ENCODE measurements at regions not wholly inside any gene's neighbourhood (a gene's known extent, or its start where the extent isn't known, plus 50 kb on each side); places are given as distances from the start of the nearest gene placed in this dataset.

DNA sequence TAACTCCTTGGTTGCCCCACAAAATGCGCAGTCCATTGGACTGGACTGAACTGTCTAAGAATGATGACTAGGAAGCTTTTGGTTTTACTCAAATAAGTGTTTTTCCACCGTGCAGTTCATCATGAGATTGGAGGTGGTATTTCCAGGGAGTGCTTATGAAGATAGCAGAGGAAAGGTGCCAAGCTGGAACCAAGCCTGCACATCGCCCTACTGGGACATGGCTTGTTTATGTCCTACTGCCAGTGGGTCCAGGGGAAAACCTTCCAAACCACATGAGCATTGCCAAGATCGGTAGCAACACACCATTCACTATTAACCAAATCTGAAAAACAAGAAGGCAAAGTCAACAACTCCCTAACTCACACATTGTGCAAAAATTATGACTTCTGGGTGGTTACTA lies 54.7 kb upstream of the DSCAM start:
- no peak for DNase-seq (ENCODE audit: extremely low read depth, insufficient read length)
- Histone ChIP-seq H3K27me3 (replicated peaks; ENCODE audit: control insufficient read depth, insufficient read depth, low read length) (no peaks in the 10 kb centered on the region), H3K4me3 (replicated peaks; ENCODE audit: low read depth, low read length) (no peak overlapping the region), H3K36me3 (ENCODE audit: control insufficient read depth, insufficient read depth, low read length) (no peaks in the 10 kb centered on the region)
- TF ChIP-seq, protein P1, sequence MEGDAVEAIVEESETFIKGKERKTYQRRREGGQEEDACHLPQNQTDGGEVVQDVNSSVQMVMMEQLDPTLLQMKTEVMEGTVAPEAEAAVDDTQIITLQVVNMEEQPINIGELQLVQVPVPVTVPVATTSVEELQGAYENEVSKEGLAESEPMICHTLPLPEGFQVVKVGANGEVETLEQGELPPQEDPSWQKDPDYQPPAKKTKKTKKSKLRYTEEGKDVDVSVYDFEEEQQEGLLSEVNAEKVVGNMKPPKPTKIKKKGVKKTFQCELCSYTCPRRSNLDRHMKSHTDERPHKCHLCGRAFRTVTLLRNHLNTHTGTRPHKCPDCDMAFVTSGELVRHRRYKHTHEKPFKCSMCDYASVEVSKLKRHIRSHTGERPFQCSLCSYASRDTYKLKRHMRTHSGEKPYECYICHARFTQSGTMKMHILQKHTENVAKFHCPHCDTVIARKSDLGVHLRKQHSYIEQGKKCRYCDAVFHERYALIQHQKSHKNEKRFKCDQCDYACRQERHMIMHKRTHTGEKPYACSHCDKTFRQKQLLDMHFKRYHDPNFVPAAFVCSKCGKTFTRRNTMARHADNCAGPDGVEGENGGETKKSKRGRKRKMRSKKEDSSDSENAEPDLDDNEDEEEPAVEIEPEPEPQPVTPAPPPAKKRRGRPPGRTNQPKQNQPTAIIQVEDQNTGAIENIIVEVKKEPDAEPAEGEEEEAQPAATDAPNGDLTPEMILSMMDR (IDR thresholded peaks at IDR 0.05; ENCODE audit: insufficient read depth, low read length, poor library complexity, severe bottlenecking) = no peak

DNA sequence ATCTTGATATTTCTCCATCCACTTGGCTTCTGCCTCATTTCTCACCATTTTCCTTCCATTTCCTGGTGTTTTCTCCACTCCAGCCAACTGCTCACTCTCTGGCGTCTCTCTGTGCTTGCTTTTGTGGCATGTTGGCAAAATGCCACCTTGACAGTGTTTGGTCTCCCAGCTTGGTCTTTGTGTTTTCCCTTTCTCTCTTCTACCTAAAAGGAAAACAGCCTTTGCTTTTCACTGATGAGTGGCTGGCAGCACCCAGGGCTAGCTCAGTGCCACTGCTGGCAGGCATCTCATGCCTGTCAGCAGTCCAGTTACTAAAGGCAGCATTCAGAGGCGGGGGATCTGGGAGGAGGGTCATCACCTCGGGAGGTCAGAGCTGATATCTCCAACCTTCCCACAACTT lies 55.3 kb upstream of the DSCAM start:
- TF ChIP-seq, protein P1 (IDR thresholded peaks at IDR 0.05; ENCODE audit: insufficient read depth, low read length, poor library complexity, severe bottlenecking) = no peak
- no peak for DNase-seq (ENCODE audit: extremely low read depth, insufficient read length)
- H3K36me3 ChIP-seq (ENCODE audit: control insufficient read depth, insufficient read depth, low read length) = no peaks in the 10 kb centered on the region

DNA sequence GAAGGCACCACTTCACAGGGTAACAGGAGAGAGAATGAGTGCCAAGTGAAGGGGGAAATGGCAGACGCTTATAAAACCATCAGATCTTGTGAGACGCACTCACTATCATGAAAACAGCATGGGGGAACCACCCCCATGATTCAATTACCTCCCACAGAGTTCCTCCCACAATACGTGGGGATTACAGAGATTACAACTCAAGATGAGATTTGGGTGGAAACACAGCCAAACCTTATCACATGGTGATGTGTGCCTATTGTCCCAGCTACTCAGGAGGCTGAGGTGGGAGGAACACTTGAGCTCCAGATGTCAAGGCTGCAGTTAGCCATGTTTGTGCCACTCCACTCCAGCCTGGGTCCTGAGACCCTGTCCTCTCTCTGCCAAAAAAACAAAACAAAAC lies 56.0 kb upstream of the DSCAM start:
- Histone ChIP-seq H3K4me3 (replicated peaks; ENCODE audit: low read depth, low read length) (no peak overlapping the region), H3K27me3 (replicated peaks; ENCODE audit: control insufficient read depth, insufficient read depth, low read length) (no peaks in the 10 kb centered on the region), H3K36me3 (ENCODE audit: control insufficient read depth, insufficient read depth, low read length) (no peaks in the 10 kb centered on the region)
- DNase-seq (ENCODE audit: extremely low read depth, insufficient read length) = no peak
- TF ChIP-seq, protein P1 (IDR thresholded peaks at IDR 0.05; ENCODE audit: insufficient read depth, low read length, poor library complexity, severe bottlenecking) = no peak

More for the DNA sequence above, 55.3 kb upstream of the DSCAM start:
- no peak overlapping the region for H3K4me3 ChIP-seq (replicated peaks; ENCODE audit: low read depth, low read length)
- no peaks in the 10 kb centered on the region for H3K27me3 ChIP-seq (replicated peaks; ENCODE audit: control insufficient read depth, insufficient read depth, low read length)

DNA sequence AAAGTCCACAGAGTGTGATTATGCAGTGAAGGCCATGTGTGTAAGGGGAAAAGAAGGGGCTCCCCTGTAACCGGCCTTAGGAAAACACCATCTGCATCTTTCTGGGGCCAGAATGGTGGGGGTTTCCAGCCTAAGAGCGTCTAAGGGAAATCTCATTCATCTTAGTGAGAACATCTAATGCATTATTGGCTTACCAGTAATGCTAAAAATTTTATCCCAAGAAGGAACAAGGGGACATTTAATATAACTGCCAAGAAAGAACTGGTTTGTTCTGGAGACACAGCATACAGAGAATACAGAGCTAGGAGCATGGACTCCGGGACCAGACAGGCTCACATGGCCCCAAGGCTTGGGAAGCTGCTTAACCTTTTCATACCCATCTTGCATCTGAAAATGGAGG lies 58.3 kb upstream of the DSCAM start:
- TF ChIP-seq, protein P1 (IDR thresholded peaks at IDR 0.05; ENCODE audit: insufficient read depth, low read length, poor library complexity, severe bottlenecking) = no peak
- H3K4me3 ChIP-seq (replicated peaks; ENCODE audit: low read depth, low read length) = no peak overlapping the region
- no peak for DNase-seq (ENCODE audit: extremely low read depth, insufficient read length)
- H3K36me3 ChIP-seq (ENCODE audit: control insufficient read depth, insufficient read depth, low read length) = no peaks in the 10 kb centered on the region
- H3K27me3 ChIP-seq (replicated peaks; ENCODE audit: control insufficient read depth, insufficient read depth, low read length) = no peaks in the 10 kb centered on the region

DNA sequence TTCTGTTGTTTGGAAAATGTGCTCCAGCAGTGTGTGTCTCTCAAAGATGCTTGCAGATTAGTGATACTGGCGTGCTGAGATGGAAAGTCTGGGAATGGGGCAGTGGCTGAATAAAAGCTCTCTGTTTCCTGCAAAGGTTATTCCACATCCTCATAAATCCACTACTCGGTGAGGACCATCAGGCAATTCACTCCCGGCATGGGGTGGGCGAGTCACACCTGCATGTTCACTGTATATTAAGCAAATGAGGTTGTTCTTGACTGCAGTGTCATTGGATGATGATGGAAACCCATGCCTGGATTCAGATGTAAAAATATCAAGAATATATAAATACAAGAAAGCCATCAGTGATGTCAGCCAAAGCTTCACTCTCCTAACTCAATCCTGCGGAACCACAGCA lies 65.4 kb upstream of the DSCAM start:
- no peaks in the 10 kb centered on the region for H3K36me3 ChIP-seq (ENCODE audit: control insufficient read depth, insufficient read depth, low read length)
- H3K27me3 ChIP-seq (replicated peaks; ENCODE audit: control insufficient read depth, insufficient read depth, low read length) = no peaks in the 10 kb centered on the region
- no peak overlapping the region for H3K4me3 ChIP-seq (replicated peaks; ENCODE audit: low read depth, low read length)
- no peak for DNase-seq (ENCODE audit: extremely low read depth, insufficient read length)
- TF ChIP-seq, protein P1 (IDR thresholded peaks at IDR 0.05; ENCODE audit: insufficient read depth, low read length, poor library complexity, severe bottlenecking) = no peak

DNA sequence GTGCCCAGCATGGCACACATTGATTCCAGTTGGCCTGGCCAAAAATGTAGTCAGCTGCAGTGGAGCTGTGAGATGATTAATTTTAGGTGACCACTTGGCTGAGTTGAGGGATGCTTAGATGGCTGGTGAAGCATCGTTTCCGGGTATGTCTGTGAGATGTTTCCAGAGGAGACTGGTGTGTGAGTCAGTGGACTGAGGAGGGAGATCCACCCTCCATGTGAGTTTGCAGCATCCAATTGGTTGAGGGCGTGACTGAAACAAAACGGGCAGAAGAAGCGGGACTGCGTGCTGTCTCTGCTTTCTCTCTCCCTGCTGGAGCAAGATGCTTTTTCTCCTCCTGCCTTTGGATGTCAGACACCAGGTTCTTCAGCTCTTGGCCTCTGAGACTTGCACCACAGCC lies 68.2 kb upstream of the DSCAM start:
- Histone ChIP-seq H3K4me3 (replicated peaks; ENCODE audit: low read depth, low read length) (no peak overlapping the region), H3K36me3 (ENCODE audit: control insufficient read depth, insufficient read depth, low read length) (no peaks in the 10 kb centered on the region), H3K27me3 (replicated peaks; ENCODE audit: control insufficient read depth, insufficient read depth, low read length) (no peaks in the 10 kb centered on the region)
- TF ChIP-seq, protein P1 (IDR thresholded peaks at IDR 0.05; ENCODE audit: insufficient read depth, low read length, poor library complexity, severe bottlenecking) = no peak
- no peak for DNase-seq (ENCODE audit: extremely low read depth, insufficient read length)

All from GM06990 (cell line).